Mesodermal cell (in vitro differentiated cells): ENCODE measurements at regions not wholly inside any gene's neighbourhood (a gene's known extent, or its start where the extent isn't known, plus 50 kb on each side); places are given as distances from the start of the nearest gene placed in this dataset.

Experiments
- H3K27ac ChIP-seq: 2 replicates; pipeline ENCODE4 v1.7.0; 2013; ENCODE audit warnings: mild to moderate bottlenecking, low read depth, low read length, moderate library complexity; ENCODE audit not compliant: severe bottlenecking
- H3K36me3 ChIP-seq: 2 replicates; pipeline ENCODE4 v1.7.1; 2013; ENCODE audit warnings: mild to moderate bottlenecking, low read length, moderate library complexity; ENCODE audit not compliant: control insufficient read depth, insufficient read depth
- H3K4me1 ChIP-seq: one replicate; pipeline ENCODE4 v1.7.1; 2013; ENCODE audit warnings: mild to moderate bottlenecking, low read length; ENCODE audit not compliant: insufficient read depth, control insufficient read depth, poor library complexity, severe bottlenecking
- H3K4me3 ChIP-seq: 2 replicates; pipeline ENCODE4 v1.7.0; 2013; ENCODE audit warnings: low read length, control low read depth, mild to moderate bottlenecking; ENCODE audit not compliant: insufficient read depth, poor library complexity, severe bottlenecking; ENCODE audit errors: extremely low read depth
- H3K9me3 ChIP-seq: 2 replicates; pipeline ENCODE4 v1.7.1; 2013; ENCODE audit warnings: mild to moderate bottlenecking, low read length, moderate library complexity; ENCODE audit not compliant: control insufficient read depth
- WGBS, 2 experiments: methylation state at CpG; one replicate each; pipeline ENCODE4 v1.1.5; 2013; ENCODE audit warnings: missing lambda C conversion rate in 2 of 2; ENCODE audit not compliant: insufficient coverage in 2 of 2; 5-methylcytosine and 5-hydroxymethylcytosine counted together

DNA sequence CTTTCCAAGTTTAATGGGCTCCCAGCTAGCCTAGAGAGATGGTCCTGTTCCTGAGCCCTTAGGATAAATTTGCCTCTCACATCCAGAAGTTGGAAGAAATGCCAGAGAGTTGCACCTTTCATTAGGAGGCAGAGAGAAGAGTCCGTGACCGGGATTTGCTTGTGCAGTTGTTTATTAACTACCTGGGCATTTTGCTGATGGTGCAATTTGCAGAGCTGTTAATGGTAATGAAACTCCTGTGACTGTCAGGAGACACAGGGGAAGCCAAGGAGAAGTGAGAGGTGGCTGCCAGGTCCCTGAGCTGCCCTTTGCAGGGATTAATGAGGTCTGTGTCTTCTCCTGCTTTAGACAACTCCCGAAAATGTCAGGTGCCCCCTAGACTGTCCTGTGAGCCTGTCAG is 69.1 kb upstream of the B3GAT1 start:
- Histone ChIP-seq H3K4me3 (no peak overlapping the region), H3K27ac (no peak overlapping the region)
- WGBS, 2 experiments: 87 to 89% methylated on average over 3 of the region's 3 CpGs

DNA sequence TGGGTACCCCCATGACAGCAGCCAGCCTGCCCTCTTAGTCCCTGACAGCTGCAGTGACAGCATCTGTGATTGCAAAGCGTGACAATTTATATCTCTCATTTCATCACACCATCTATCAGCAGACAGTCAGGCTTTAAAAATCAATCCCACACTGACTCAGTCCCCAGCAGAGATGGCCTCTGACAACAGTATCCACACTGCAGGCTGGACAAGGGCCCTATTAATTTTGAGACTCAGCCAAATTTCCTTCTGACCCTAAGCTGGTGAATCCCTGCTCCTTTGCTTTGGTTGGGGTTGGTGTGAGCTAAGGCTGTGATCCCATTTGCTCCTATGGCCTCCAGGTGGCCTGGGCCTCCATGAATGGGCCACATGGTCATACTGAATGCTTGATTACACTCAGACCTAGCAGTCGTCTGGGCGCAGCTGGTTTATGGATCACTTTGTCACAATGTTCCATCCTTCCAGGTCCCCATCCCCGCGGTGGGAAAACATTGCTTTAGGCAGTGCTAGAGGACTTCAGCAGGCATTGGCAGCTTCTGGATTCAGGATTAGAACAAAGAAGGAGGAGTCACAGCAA is 68.2 kb upstream of the B3GAT1 start:
- WGBS, 2 experiments: 90 to 100% methylated on average over 4 to 5 of the region's 5 CpGs
- Histone ChIP-seq H3K27ac (no peak overlapping the region), H3K9me3 (no peaks in the 10 kb centered on the region), H3K4me1 (peaks cover 12% of the 10 kb centered on the region), H3K36me3 (no peaks in the 10 kb centered on the region), H3K4me3 (no peak overlapping the region)

More for the DNA sequence above, 69.1 kb upstream of the B3GAT1 start:
- no peaks in the 10 kb centered on the region for H3K9me3 ChIP-seq
- no peaks in the 10 kb centered on the region for H3K36me3 ChIP-seq
- peaks cover 12% of the 10 kb centered on the region for H3K4me1 ChIP-seq

DNA sequence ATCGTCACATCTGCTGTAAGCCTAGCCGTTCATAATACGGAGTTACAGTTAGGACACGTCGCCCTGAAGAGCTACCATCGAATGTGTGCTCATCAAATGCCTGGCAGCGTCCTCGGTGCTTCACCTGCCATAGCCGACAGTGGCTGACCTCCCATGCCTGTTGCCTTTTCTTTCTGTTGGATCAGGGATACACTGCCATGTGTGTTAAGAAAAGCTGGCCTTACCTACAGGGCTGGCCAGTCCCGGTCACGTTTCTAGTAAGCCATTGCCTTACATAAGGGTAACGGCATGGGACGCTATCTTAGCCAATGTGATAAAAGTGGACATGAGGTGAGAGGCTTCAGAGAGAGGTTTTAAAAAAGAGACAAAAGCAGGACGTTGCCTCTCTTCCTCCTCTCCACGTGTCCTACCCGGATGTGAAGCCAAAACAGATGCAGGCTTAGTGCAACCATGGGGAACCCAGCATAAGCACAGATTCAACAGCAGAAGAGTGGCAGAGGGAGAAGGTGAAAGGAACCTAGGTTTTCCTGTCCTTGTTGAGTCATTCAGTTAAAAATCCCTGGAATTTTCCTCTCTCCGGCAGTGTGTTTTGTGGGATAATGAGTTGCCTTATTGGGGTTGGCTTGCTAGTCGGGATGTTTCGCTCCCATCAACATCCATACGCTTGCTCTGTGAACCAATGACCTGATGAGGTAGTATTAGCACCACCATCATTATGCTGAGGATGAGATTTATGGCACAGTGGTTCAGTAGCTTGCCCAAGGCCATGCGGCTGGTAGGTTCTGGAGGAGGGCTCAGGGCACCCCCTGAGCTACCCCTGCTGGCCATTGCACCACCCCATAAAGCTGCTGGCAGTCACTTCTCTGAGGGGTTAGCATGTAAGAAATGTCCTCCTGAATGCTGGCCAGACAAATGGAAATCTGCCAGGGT is 67.4 kb upstream of the B3GAT1 start:
- Histone ChIP-seq H3K9me3 (no peaks in the 10 kb centered on the region), H3K4me1 (peaks cover 12% of the 10 kb centered on the region), H3K36me3 (no peaks in the 10 kb centered on the region), H3K27ac (no peak overlapping the region), H3K4me3 (no peak overlapping the region)
- 85 to 89% methylated on average over 14 to 16 of the region's 21 CpGs for WGBS, 2 experiments

DNA sequence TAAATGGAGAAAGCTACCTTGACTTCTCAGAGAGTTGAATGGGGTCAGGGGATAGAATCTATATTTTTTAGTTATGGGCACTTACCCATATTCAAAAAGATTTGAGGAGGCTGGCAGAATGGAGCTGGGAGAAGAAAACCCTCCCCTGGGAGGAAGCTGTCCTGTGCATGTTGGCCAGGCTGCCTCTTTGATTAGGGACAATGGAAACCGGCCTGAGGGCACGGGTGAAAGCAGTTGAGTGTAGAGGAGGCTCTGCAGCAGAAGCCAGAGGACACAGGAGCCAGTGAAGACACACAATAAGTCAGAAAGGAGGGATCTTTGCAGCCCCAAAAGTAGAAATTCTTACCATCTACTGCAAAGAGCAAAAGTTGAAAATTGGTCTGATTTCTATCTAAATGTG is 66.6 kb upstream of the B3GAT1 start:
- WGBS, 2 experiments: 17 to 39% methylated on average over 2 of the region's 2 CpGs
- no peaks in the 10 kb centered on the region for H3K9me3 ChIP-seq
- H3K36me3 ChIP-seq: no peaks in the 10 kb centered on the region
- peaks cover 12% of the 10 kb centered on the region for H3K4me1 ChIP-seq
- H3K27ac ChIP-seq: no peak overlapping the region
- H3K4me3 ChIP-seq: no peak overlapping the region

DNA sequence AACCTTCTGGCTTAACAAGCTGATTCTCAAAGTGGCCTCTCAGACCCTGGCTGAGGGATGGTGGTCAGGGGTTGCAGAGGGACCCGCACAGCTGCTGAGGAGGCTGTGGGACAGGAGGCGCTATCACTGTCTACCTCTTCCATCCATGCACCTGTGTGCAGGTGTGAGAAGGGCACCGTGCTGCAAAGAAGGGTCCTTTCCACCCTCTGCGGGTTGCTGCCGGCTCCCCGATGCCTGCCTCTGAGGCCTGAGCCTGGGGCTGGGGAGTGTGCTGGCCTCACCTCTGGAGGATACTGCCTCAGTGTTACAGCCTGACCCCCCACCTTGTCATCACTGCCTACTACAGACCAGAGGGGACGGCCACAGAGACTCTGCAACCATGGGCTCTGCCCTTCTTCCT is 66.1 kb upstream of the B3GAT1 start:
- H3K9me3 ChIP-seq: no peaks in the 10 kb centered on the region
- no peak overlapping the region for H3K4me3 ChIP-seq
- H3K4me1 ChIP-seq: peaks cover 12% of the 10 kb centered on the region
- 88 to 89% methylated on average over 4 to 6 of the region's 7 CpGs for WGBS, 2 experiments
- H3K36me3 ChIP-seq: no peaks in the 10 kb centered on the region
- no peak overlapping the region for H3K27ac ChIP-seq

DNA sequence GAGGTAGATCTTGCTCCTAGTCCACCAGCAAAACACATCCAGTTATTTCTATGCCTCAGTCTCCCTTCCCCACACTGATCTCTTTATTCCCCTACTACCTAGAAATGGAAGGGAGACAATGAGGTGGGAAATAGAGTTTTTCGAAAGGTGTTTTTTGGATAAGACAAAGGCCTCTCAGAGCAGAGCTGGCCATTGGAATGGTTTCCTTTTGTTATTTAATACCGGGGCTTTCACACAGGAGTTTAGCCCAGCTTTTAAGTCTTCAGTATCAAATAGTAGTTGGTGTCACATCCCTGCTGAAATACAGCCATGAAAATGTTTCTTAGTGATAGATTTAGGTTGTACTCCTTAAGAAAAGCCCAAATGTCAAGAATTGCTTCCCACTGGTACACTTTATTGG is 65.4 kb upstream of the B3GAT1 start:
- 27% methylated on average over 2 of the region's 2 CpGs; no CpG with 5 or more reads in 1 of the 2 experiments for WGBS, 2 experiments
- Histone ChIP-seq H3K4me1 (peaks cover 12% of the 10 kb centered on the region), H3K27ac (no peak overlapping the region), H3K36me3 (no peaks in the 10 kb centered on the region), H3K9me3 (no peaks in the 10 kb centered on the region), H3K4me3 (no peak overlapping the region)

DNA sequence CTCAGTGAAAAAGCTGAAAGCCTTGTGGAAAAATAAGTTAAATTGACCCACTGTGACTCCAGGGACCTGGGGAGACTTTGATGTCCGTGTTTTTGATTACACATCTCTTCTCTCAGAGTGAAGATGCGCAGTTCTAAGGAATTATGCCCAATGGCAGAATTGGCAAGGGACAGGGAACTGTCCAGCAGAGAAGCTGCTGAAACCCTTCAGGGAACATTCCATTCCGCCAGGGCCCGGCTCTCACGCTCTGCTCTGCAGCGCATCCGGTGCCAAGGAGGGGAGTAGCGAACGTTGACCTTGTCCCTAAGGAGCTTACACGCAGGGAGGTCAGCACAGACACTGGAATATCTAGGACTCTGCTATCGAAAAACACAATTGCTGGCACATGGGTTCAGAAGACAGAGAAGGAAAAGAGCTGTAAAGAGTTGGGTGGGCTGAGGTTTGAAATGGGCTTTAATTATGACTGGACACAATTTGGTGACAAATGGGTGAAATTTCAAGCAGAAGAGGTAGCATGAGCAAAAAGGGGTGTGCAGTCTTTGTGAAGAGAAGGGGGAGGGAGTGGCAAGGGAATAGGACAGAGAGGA is 64.5 kb upstream of the B3GAT1 start:
- WGBS, 2 experiments: 17% methylated on average over 9 to 11 of the region's 11 CpGs
- H3K4me3 ChIP-seq: no peak overlapping the region
- peaks cover 12% of the 10 kb centered on the region for H3K4me1 ChIP-seq

DNA sequence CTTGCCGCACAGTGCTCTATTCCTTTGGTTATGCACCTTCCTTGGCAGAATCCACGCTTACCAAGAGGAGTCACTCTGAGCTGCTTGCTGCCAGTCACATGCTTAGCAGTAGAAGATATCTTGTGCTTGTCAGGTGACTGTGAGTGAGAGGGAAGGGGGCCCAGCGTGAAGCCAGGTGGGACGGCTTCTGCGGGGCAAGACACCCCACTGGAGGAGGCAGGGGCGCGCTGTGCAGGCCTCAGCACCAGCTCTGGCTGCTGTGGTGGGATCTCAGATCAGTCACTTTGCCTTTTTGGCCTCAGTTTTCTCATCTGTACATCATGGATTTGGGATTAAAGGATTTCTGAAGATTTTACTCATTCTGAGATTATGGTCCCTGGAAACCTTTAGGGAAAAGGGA is 63.9 kb upstream of the B3GAT1 start:
- Histone ChIP-seq H3K4me1 (peaks cover 12% of the 10 kb centered on the region), H3K36me3 (no peaks in the 10 kb centered on the region), H3K9me3 (no peaks in the 10 kb centered on the region), H3K4me3 (no peak overlapping the region), H3K27ac (no peak overlapping the region)
- 62 to 70% methylated on average over 5 to 7 of the region's 7 CpGs for WGBS, 2 experiments

More for the DNA sequence above, 64.5 kb upstream of the B3GAT1 start:
- no peaks in the 10 kb centered on the region for H3K36me3 ChIP-seq
- no peak overlapping the region for H3K27ac ChIP-seq
- H3K9me3 ChIP-seq: no peaks in the 10 kb centered on the region

DNA sequence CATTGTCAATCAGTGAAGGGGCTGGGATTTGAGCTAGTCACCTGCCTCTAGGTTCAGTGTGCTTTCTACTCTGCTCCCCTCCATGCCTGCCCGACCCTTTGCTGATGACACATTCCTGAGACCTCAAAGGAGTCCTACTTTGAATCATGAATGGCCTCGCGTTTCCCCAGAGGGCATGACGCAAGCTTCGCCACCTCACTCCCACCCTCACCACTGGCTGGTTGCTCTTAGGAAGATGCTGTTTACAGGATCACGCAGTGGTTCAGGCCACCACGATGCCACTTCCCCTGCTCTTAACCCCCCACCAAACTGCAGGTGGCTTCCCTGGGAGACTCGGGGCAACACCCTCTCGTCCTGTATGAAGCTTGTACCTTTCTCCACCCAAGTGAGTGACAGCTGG is 62.9 kb upstream of the B3GAT1 start:
- no peak overlapping the region for H3K27ac ChIP-seq
- WGBS, 2 experiments: 80 to 87% methylated on average over 8 of the region's 9 CpGs

DNA sequence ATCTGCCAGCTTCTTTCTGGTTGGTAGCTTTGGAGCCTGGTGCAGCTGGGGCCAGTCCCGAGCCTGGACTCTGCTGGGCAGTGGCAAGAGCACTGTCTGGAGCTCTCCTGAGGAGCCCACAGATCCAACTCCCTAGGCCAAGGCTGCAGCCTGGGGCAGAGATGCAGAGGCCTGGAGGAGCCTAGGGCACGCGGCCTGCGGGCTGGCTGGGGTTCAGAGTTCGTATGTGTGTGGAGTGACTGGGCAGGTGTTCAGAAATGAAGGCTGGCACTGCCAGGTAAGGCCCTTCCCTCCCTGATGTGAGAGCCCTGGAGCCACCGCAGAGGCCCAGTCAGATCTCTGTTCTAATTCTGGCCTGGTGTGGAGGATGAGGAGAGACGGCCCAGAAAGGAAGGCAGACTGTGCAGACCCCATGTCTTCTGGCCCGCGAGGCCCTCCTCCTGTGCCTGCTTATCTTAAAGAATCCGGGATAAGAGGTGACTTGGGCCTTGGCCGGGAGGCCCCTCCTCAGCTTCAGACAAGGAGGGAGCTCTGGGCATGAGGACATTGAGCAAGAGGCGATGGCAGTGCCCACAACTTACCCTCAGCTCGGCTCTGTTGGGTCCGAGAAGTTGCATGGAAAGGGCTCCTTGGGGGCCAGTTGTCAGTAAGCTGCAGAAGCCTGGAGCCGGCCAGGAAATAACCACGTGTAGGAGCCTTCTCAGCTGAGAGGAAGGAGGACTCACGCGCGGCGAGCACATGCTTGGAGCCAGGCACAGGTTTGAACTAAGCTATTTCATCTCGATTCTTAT is 62.2 kb upstream of the B3GAT1 start:
- no peak overlapping the region for H3K27ac ChIP-seq
- no peaks in the 10 kb centered on the region for H3K36me3 ChIP-seq
- 89 to 90% methylated on average over 20 of the region's 21 CpGs for WGBS, 2 experiments
- H3K9me3 ChIP-seq: no peaks in the 10 kb centered on the region
- peaks cover 2% of the 10 kb centered on the region for H3K4me1 ChIP-seq
- no peak overlapping the region for H3K4me3 ChIP-seq

More for the DNA sequence above, 62.9 kb upstream of the B3GAT1 start:
- no peaks in the 10 kb centered on the region for H3K36me3 ChIP-seq
- H3K9me3 ChIP-seq: no peaks in the 10 kb centered on the region
- peaks cover 8% of the 10 kb centered on the region for H3K4me1 ChIP-seq
- H3K4me3 ChIP-seq: no peak overlapping the region
